T-cell (primary cell): ENCODE measurements at regions not wholly inside any gene's neighbourhood (a gene's known extent, or its start where the extent isn't known, plus 50 kb on each side); places are given as distances from the start of the nearest gene placed in this dataset.
A peak's percentile ranks its signal among the peaks of the same experiment; 100 is the strongest.

Source experiments
- ATAC-seq, 4 experiments: fragments of 200-7000 bp in 3 of 4; fragments of 150-1000 bp in 1 of 4; cut with Tn5 transposase; replicated peaks in 1 of 4; 1 replicate in 3 of 4; 2 replicates in 1 of 4; pipeline ENCODE4 v1.10.0; 2021; ENCODE audit warnings: moderate library complexity in 3 of 4, mild to moderate bottlenecking in 2 of 4, moderate number of reproducible peaks in 1 of 4
- CTCF ChIA-PET, 2 donors: fragments of 300-600 bp; sonication (Branson Sonifier 250); formaldehyde crosslinking; loops; one replicate each; lab custom pipeline; 2022; ENCODE audit warnings: antibody characterized with exemption in 2 of 2; lab: Charles Lee
- POLR2A ChIA-PET, 2 donors: fragments of 300-600 bp; sonication (Branson Sonifier 250); formaldehyde crosslinking; loops; one replicate each; lab custom pipeline; 2022; ENCODE audit warnings: antibody characterized with exemption in 2 of 2; lab: Charles Lee
- DNase-seq, 35 experiments: peaks; one replicate each; pipeline versions ENCODE4 v3.0.0 to v3.0.0-alpha.2; 2013 to 2023
- H3K27ac ChIP-seq: one replicate; pipeline ENCODE4 v1.5.1; 2013; ENCODE audit warnings: low read length
- H3K27me3 ChIP-seq, 2 experiments: replicated peaks in 1 of 2; 1 replicate in 1 of 2; 2 replicates in 1 of 2; pipeline versions ENCODE4 v1.6.1 to v1.7.0; 2013; ENCODE audit warnings: low read length in 1 of 2, mixed read lengths in 1 of 2; ENCODE audit not compliant: control insufficient read depth in 2 of 2, insufficient read depth in 2 of 2; ENCODE audit errors: extremely low read depth in 1 of 2
- H3K36me3 ChIP-seq, 2 donors: 1 replicate in 1 of 2; 2 replicates in 1 of 2; pipeline versions ENCODE4 v1.6.1 to v1.7.0; 2013; ENCODE audit warnings: low read length in 1 of 2; ENCODE audit not compliant: control insufficient read depth in 2 of 2, insufficient read depth in 1 of 2; ENCODE audit errors: extremely low read depth in 1 of 2
- H3K4me1 ChIP-seq, 2 experiments: 1 replicate in 1 of 2; 2 replicates in 1 of 2; pipeline versions ENCODE4 v1.6.1 to v1.7.0; 2013; ENCODE audit warnings: low read length in 2 of 2, mixed read lengths in 1 of 2; ENCODE audit not compliant: insufficient read depth in 2 of 2, control insufficient read depth in 1 of 2; ENCODE audit errors: extremely low read depth in 1 of 2
- H3K4me3 ChIP-seq, 2 donors: 1 replicate in 1 of 2; 2 replicates in 1 of 2; pipeline versions ENCODE4 v1.5.1 to v1.7.0; 2013; ENCODE audit warnings: mild to moderate bottlenecking in 2 of 2, low read length in 1 of 2, moderate library complexity in 1 of 2; ENCODE audit not compliant: control insufficient read depth in 1 of 2; ENCODE audit errors: extremely low read depth in 1 of 2
- H3K9me3 ChIP-seq: 2 replicates; pipeline ENCODE4 v1.7.0; 2013
- H3K27ac Mint-ChIP-seq, 2 donors: one replicate each; pipeline ENCODE4 v1.8.0; 2020 to 2021; ENCODE audit warnings: mild to moderate bottlenecking in 2 of 2, mixed read lengths in 2 of 2
- H3K27me3 Mint-ChIP-seq, 2 donors: one replicate each; pipeline ENCODE4 v1.8.0; 2021 to 2022; ENCODE audit warnings: mixed read lengths in 2 of 2
- H3K36me3 Mint-ChIP-seq: one replicate; pipeline ENCODE4 v1.8.0; 2021; ENCODE audit warnings: mixed read lengths
- H3K4me1 Mint-ChIP-seq, 3 donors: one replicate each; pipeline ENCODE4 v1.8.0; 2020 to 2022; ENCODE audit warnings: mixed read lengths in 3 of 3, mild to moderate bottlenecking in 1 of 3
- H3K4me3 Mint-ChIP-seq, 3 donors: one replicate each; pipeline ENCODE4 v1.8.0; 2020 to 2022; ENCODE audit warnings: mild to moderate bottlenecking in 3 of 3, mixed read lengths in 3 of 3, moderate library complexity in 3 of 3
- H3K9me3 Mint-ChIP-seq, 3 donors: one replicate each; pipeline ENCODE4 v1.8.0; 2020 to 2022; ENCODE audit warnings: mixed read lengths in 3 of 3
- WGBS: methylation state at CpG from one replicate; pipeline ENCODE4 v1.1.5; 2013; ENCODE audit warnings: missing lambda C conversion rate; ENCODE audit not compliant: insufficient coverage; 5-methylcytosine and 5-hydroxymethylcytosine counted together

- Histone ChIP-seq H3K4me3 (no peak overlapping the region), H3K9me3 (no peaks in the 10 kb centered on the region), H3K36me3 (no peaks in the 10 kb centered on the region), H3K4me1 (no peaks in the 10 kb centered on the region), H3K27ac (no peak overlapping the region), H3K27me3 (no peaks in the 10 kb centered on the region)
- H3K4me3 Mint-ChIP-seq = no peak overlapping the region
- no peaks in the 10 kb centered on the region for H3K27me3 Mint-ChIP-seq
- ChIA-PET POLR2A (interaction anchor here in 1 of 2 donors (0.6 kb wide), 1 partner anchor 145 kb away, joined by 3 read pairs; no protein-coding TSS in a partner anchor), CTCF (interaction anchor here in 1 of 2 donors (1.6 kb wide), 1 partner anchor 19 kb away, joined by 4 read pairs; no protein-coding TSS in a partner anchor)
- H3K36me3 Mint-ChIP-seq = peaks cover 11% of the 10 kb centered on the region
- H3K9me3 Mint-ChIP-seq = peaks cover 2 to 20% (median 4%) of the 10 kb centered on the region in 3 donors
- 94% methylated on average over 8 of the region's 8 CpGs for WGBS
- peaks cover 0 to 6% (median 0%) of the 10 kb centered on the region in 3 donors for H3K4me1 Mint-ChIP-seq
- ATAC-seq (no peak), DNase-seq (no peak)
- H3K27ac Mint-ChIP-seq = no peak overlapping the region
These were observed 199.9 kb downstream of the RNF144A start for GRCh38 chr2:7117076-7117475.

DNA sequence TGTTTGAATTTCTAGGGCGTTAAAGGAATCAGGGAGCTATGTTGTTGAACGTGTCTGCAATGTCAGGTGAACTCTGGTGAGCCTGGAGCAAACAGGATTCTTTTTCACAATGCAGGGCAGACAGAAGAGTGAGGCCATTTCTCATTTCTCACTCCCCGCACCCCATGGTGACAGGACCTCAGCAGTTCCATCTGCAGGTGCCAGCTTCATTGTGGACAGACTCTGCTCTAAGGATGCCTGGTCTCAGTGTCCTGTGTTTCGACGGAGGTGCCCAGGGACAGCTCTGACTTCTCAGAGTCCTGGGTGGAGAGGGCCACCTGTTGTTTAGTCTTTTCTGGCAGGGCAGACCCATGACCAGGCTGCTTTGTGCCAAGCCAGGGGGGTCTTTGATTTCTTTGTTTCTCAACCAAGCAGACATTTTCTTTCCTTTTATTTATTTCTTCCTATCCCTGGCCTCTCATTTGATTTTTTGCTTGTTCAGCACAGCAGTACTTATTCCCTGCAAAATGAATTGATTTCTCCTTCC lies 201.5 kb downstream of the RNF144A start:
- no peaks in the 10 kb centered on the region for H3K9me3 ChIP-seq

DNA sequence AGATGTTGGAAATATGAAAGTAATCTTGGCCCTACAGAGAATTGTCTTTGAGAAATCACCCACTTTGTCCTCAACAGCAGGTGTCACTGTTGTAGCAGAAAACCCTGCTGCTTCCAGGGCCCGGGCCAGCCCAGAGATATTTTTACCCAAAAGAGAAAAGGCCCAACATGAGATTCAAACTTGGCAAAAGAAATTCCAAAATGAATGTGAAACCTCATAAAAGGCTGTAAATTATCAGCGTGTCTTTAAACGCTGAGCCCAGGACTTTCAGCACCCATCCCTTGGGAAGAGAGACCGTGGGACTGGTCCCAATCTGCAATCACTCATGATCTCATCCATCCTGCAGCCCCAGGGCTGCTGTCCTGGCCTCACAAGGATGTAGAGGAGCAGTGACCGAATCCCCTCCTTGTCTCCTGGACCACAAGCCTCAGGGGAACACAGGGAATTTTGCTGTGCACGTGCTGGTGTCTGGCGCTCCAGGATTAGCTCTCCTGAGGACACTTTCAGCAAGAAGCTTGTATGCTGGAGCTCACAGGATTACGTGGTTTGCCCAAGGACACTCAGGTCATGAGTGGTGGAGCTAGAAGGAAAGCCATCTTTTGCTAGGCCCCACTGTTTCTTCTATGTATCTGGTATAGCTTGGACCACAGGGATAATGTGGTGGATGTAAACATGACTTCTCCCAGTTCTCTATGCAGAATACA lies 202.1 kb downstream of the RNF144A start:
- no peak overlapping the region for H3K27ac ChIP-seq
- H3K27ac Mint-ChIP-seq = no peak overlapping the region
- WGBS = 92% methylated on average over 5 of the region's 8 CpGs
- H3K36me3 ChIP-seq = no peaks in the 10 kb centered on the region
- no peaks in the 10 kb centered on the region for H3K4me1 ChIP-seq
- H3K9me3 ChIP-seq = no peaks in the 10 kb centered on the region
- no peak for ATAC-seq
- ChIA-PET CTCF (no interaction called here), POLR2A (no interaction called here)
- H3K4me3 ChIP-seq = no peak overlapping the region
- peaks cover 7% of the 10 kb centered on the region for H3K36me3 Mint-ChIP-seq
- no peaks in the 10 kb centered on the region for H3K27me3 ChIP-seq
- peaks cover 0 to 6% (median 0%) of the 10 kb centered on the region in 3 donors for H3K4me1 Mint-ChIP-seq
- peaks cover 2 to 7% (median 4%) of the 10 kb centered on the region in 3 donors for H3K9me3 Mint-ChIP-seq
- no peak overlapping the region for H3K4me3 Mint-ChIP-seq
- peak in 2 of 35 experiments; percentile 9 to 26 for DNase-seq
- H3K27me3 Mint-ChIP-seq = no peaks in the 10 kb centered on the region

More for the DNA sequence above, 201.5 kb downstream of the RNF144A start:
- no peak overlapping the region for H3K4me3 Mint-ChIP-seq
- 100% methylated on average over 2 of the region's 5 CpGs for WGBS
- H3K36me3 Mint-ChIP-seq = peaks cover 11% of the 10 kb centered on the region
- DNase-seq (no peak), ATAC-seq (no peak)
- peaks cover 0 to 6% (median 0%) of the 10 kb centered on the region in 3 donors for H3K4me1 Mint-ChIP-seq
- H3K27me3 Mint-ChIP-seq = no peaks in the 10 kb centered on the region
- Histone ChIP-seq H3K4me3 (no peak overlapping the region), H3K36me3 (no peaks in the 10 kb centered on the region), H3K27ac (no peak overlapping the region), H3K27me3 (no peaks in the 10 kb centered on the region), H3K4me1 (no peaks in the 10 kb centered on the region)
- POLR2A ChIA-PET = no interaction called here
- H3K9me3 Mint-ChIP-seq = peaks cover 2 to 13% (median 4%) of the 10 kb centered on the region in 3 donors
- CTCF ChIA-PET = interaction anchor here in 1 of 2 donors (1.6 kb wide), 1 partner anchor 21 kb away, joined by 4 read pairs; no protein-coding TSS in a partner anchor
- H3K27ac Mint-ChIP-seq = no peak overlapping the region

GRCh38 chr2:7121851-7122250 lies 204.6 kb downstream of the RNF144A start:
- Mint-ChIP-seq H3K36me3 (peaks cover 4% of the 10 kb centered on the region), H3K27ac (no peak overlapping the region), H3K27me3 (no peaks in the 10 kb centered on the region), H3K4me3 (no peak overlapping the region), H3K4me1 (no peaks in the 10 kb centered on the region), H3K9me3 (peaks cover 0 to 3% (median 0%) of the 10 kb centered on the region in 3 donors)
- 97% methylated on average over 4 of the region's 5 CpGs for WGBS
- DNase-seq (no peak), ATAC-seq (no peak)
- no peak overlapping the region for H3K27ac ChIP-seq
- H3K4me3 ChIP-seq = no peak overlapping the region
- H3K9me3 ChIP-seq = no peaks in the 10 kb centered on the region
- H3K4me1 ChIP-seq = no peaks in the 10 kb centered on the region
- no peaks in the 10 kb centered on the region for H3K36me3 ChIP-seq
- H3K27me3 ChIP-seq = no peaks in the 10 kb centered on the region
- ChIA-PET POLR2A (no interaction called here), CTCF (interaction anchor here in 1 of 2 donors (1.1 kb wide), 1 partner anchor 24 kb away, joined by 3 read pairs; no protein-coding TSS in a partner anchor)

- DNase-seq = no peak
These were observed 209.9 kb downstream of the RNF144A start for GRCh38 chr2:7127156-7127555.

DNA sequence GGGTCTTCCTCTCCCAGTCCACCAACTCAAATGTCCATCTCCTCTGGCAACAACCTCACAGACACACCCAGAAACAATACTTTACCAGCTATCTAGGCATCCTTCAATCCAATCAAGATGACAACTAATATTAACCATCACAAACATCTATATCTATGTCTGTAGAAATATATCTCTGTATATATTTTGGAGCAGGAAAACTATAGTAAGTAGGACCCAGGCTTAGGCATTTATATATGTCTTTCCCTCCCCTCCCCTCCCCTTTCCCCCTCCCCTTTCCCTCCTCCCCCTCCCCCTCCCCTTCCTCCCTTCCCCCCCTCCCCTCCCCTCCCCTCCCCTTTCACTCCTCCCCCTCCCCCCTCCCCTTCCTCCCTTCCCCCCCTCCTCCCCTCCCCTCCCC lies 210.5 kb downstream of the RNF144A start:
- ChIA-PET CTCF (interaction anchor here in 1 of 2 donors (0.6 kb wide), 1 partner anchor 16 kb away, joined by 4 read pairs; no protein-coding TSS in a partner anchor), POLR2A (no interaction called here)
- Mint-ChIP-seq H3K4me3 (no peak overlapping the region), H3K4me1 (peaks cover 3 to 5% (median 3%) of the 10 kb centered on the region in 3 donors), H3K27me3 (no peaks in the 10 kb centered on the region), H3K9me3 (peaks cover 0 to 4% (median 3%) of the 10 kb centered on the region in 3 donors), H3K27ac (no peak overlapping the region), H3K36me3 (peaks cover 4% of the 10 kb centered on the region)
- H3K27ac ChIP-seq = no peak overlapping the region
- DNase-seq (no peak), ATAC-seq (no peak)
- H3K27me3 ChIP-seq = no peaks in the 10 kb centered on the region
- no peaks in the 10 kb centered on the region for H3K36me3 ChIP-seq
- no peak overlapping the region for H3K4me3 ChIP-seq
- no peaks in the 10 kb centered on the region for H3K9me3 ChIP-seq
- H3K4me1 ChIP-seq = no peaks in the 10 kb centered on the region

More at GRCh38 chr2:7127156-7127555, 209.9 kb downstream of the RNF144A start:
- Histone ChIP-seq H3K36me3 (no peaks in the 10 kb centered on the region), H3K4me3 (no peak overlapping the region), H3K4me1 (no peaks in the 10 kb centered on the region), H3K9me3 (no peaks in the 10 kb centered on the region), H3K27ac (no peak overlapping the region), H3K27me3 (no peaks in the 10 kb centered on the region)
- H3K4me3 Mint-ChIP-seq = no peak overlapping the region
- H3K27me3 Mint-ChIP-seq = no peaks in the 10 kb centered on the region
- H3K36me3 Mint-ChIP-seq = peaks cover 4% of the 10 kb centered on the region
- peaks cover 0 to 4% (median 3%) of the 10 kb centered on the region in 3 donors for H3K9me3 Mint-ChIP-seq
- ChIA-PET POLR2A (no interaction called here), CTCF (interaction anchor here in 1 of 2 donors (0.6 kb wide), 1 partner anchor 16 kb away, joined by 4 read pairs; no protein-coding TSS in a partner anchor)
- H3K4me1 Mint-ChIP-seq = peaks cover 3 to 5% (median 3%) of the 10 kb centered on the region in 3 donors
- 84% methylated on average over 2 of the region's 2 CpGs for WGBS
- ATAC-seq = no peak
- no peak overlapping the region for H3K27ac Mint-ChIP-seq
